ENCODE measurements at regions not wholly inside any gene's neighbourhood (a gene's known extent, or its start where the extent isn't known, plus 50 kb on each side); places are given as distances from the start of the nearest gene placed in this dataset.

- no peak for TF ChIP-seq EZH2 (IDR thresholded peaks at IDR 0.05; ENCODE audit: insufficient read depth, poor library complexity, severe bottlenecking)
- no peak for TF ChIP-seq EZH2phosphoT487 (IDR thresholded peaks at IDR 0.05; ENCODE audit: insufficient read depth, low read depth)
Measured at GRCh38 chr9:106350777-106351176, 512.2 kb upstream of the ZNF462 start.
